GM19035 (cell line): ENCODE measurements at regions not wholly inside any gene's neighbourhood (a gene's known extent, or its start where the extent isn't known, plus 50 kb on each side); places are given as distances from the start of the nearest gene placed in this dataset.
A peak's percentile ranks its signal among the peaks of the same experiment; 100 is the strongest.

Experiments used
- ATAC-seq: cut with Tn5 transposase; IDR thresholded peaks from one replicate; pipeline ENCODE4 v1.9.1; 2021; ENCODE audit not compliant: unreplicated experiment

GRCh38 chr2:12928197-12928774, 211.6 kb downstream of the TRIB2 start:
- no peak for ATAC-seq

- ATAC-seq = no peak
These were observed 212.2 kb downstream of the TRIB2 start for GRCh38 chr2:12928775-12929401.

DNA sequence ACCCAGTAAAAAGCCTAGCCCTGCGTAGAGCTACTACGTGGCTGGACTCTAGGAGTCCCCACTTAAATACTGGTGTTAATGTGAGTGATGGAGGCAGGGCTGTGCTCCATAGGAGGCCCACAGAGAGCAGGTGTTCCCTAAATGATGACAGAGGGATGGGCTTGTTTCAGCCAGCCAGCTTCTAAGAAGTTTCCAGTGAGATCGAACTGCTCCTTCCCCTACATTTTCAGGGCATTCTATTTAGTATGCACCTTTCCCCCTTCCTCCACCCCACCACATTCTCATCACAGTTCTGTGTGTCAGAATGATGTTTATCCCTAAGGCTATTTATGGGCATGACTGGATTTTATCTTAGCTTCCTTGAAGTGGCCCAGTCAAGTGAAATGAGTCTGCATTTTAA, 213.0 kb downstream of the TRIB2 start:
- no peak for ATAC-seq

GRCh38 chr2:12930391-12930790, 213.7 kb downstream of the TRIB2 start:
- ATAC-seq = no peak

DNA sequence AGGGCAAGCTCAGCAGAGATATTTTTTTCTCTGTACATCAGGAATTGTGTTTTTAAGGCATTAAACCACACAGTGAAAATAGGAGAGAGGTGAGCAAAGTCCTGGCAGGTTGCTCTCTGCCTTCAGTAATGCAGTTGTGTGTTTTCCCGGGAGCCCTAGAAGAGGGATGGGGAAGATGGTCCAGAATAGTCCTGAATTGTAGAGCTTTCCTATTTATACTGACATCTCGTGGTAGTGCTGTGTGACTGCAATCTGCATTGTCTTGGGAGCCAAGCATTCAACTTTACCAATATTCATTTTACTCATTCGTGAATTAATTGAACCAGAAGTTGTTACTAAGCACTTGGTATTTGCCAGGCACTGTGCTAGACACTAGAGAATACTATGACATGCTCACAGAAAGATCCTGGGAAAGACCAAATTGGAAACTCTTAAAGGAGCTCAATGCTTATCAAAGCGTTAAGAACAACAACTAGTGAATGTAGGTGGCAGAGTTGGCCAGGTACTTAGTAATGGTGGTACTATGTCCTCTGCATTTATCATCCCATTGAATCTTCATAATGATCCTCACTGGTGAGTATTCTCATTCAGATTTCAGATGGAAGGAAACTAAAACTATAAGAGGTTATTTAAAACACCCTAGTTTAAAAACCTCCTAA, 214.6 kb downstream of the TRIB2 start:
- ATAC-seq = no peak

DNA sequence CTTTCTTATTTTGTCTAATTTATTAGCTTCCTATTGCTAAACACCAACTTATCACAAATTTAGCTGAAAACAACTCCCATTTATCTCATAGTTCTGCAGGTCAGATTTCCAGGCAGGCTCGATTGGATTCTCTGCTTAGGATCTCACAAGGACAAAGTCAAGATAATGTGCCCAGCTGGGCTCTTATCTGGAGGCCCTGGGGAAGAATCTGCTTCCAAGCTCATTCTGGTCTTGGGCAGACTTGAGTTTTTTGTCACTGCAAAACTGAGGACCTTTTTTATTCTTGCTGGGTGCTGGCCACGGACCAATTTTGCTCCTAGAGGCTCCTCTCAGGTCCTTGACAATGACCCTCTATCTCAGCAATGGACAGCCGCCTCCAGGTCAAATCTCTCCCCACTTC, 215.5 kb downstream of the TRIB2 start:
- ATAC-seq = no peak

- no peak for ATAC-seq
These were observed 217.5 kb downstream of the TRIB2 start for GRCh38 chr2:12934146-12934756.

- ATAC-seq = no peak
These were observed 218.5 kb downstream of the TRIB2 start for GRCh38 chr2:12935222-12935621.

GRCh38 chr2:12935796-12936195, 219.1 kb downstream of the TRIB2 start:
- no peak for ATAC-seq

DNA sequence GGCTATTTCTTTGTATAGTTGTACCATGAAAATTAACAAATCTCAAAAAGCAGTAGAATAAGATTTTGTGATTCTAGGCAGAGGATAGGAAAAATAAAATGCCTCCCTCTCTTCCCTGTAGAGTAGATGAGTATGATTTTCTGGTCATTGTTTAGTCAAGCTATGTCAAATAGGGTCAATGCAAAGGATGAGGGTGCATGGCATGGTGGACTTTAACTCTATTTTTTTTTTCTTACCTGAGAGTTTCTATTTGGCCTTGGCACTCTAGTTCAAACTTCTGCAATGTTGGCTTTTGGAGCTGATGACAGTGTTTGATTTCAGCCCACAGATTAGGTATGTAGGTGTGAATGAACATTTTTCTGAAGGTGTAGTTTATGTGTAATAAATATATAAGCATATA, 224.5 kb downstream of the TRIB2 start:
- ATAC-seq = no peak

- no peak for ATAC-seq
These were observed 231.7 kb downstream of the TRIB2 start for GRCh38 chr2:12948231-12948960.

GRCh38 chr2:12948961-12949353, 232.2 kb downstream of the TRIB2 start:
- peak; percentile 74 for ATAC-seq

- no peak for ATAC-seq
These were observed 232.7 kb downstream of the TRIB2 start for GRCh38 chr2:12949406-12949805.

GRCh38 chr2:12950174-12950573, 233.4 kb downstream of the TRIB2 start:
- no peak for ATAC-seq

GRCh38 chr2:12950957-12951656, 234.4 kb downstream of the TRIB2 start:
- ATAC-seq = no peak

GRCh38 chr2:12951657-12951973, 234.9 kb downstream of the TRIB2 start:
- no peak for ATAC-seq

DNA sequence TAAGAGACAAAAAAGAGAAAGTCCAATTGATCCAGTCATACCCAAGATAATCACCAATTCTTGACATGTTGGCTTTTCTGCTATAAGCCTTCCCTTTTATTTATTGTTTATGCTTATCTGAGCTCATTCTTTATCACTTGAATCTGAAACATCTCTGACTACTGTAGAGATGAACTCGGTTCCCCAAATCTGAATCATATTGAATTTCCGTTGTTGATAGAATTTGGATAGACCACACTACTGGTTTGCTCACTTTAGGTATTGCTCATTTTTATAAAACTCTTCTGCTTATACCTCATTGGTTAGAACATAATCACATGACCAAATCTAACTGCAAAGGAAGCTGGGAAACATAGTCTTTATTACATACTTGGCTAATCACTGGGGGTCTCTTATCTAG, 236.9 kb downstream of the TRIB2 start:
- no peak for ATAC-seq

DNA sequence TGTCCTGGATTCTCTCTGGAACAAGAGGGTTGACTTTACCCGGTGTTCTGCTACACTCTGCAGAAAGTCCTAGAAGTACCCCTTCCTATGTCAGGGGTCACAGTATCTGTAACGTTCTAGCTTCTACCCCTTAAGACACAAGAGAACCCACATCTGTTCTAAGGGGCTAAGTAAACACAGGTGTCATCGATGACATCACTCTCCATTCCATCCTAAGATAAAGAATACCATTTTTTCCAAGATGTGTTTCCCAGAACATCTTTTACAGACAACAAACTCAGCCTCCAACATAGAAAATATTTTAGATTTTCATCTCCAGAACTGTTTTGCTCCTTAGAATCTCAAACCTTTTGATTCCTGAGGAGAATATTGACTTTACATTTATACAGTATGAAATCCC, 239.1 kb downstream of the TRIB2 start:
- no peak for ATAC-seq

- no peak for ATAC-seq
These were observed 240.5 kb downstream of the TRIB2 start for GRCh38 chr2:12957251-12957650.

GRCh38 chr2:12959935-12960334, 243.2 kb downstream of the TRIB2 start:
- ATAC-seq = no peak

GRCh38 chr2:12960671-12961070, 243.9 kb downstream of the TRIB2 start:
- no peak for ATAC-seq
